Tibial artery (tissue), 4 donors: ENCODE measurements at regions not wholly inside any gene's neighbourhood (a gene's known extent, or its start where the extent isn't known, plus 50 kb on each side); places are given as distances from the start of the nearest gene placed in this dataset.

Source experiments
- DNase-seq, 2 donors: peaks; one replicate each; pipeline ENCODE4 v3.0.0-alpha.2; 2019
- H3K27ac ChIP-seq, 2 donors: fragments of 200-600 bp; sonication (generic) in 1 of 2; 1 replicate in 1 of 2; 2 replicates in 1 of 2; pipeline ENCODE4 v1.5.1; 2018 to 2019; ENCODE audit warnings: mild to moderate bottlenecking in 1 of 2
- H3K27me3 ChIP-seq, 2 donors: fragments of 200-600 bp; sonication (generic) in 1 of 2; one replicate each; pipeline versions ENCODE4 v1.5.1 to v1.6.0; 2016 to 2019
- H3K36me3 ChIP-seq, 3 donors: fragments of 200-600 bp; sonication (generic) in 2 of 3; one replicate each; pipeline ENCODE4 v1.5.1; 2016 to 2019; ENCODE audit warnings: mild to moderate bottlenecking in 2 of 3
- H3K4me1 ChIP-seq, 4 donors: fragments of 200-600 bp; sonication (generic) in 2 of 4; 1 replicate in 3 of 4; 2 replicates in 1 of 4; pipeline ENCODE4 v1.5.1; 2016 to 2019
- H3K4me3 ChIP-seq, 2 donors: fragments of 200-600 bp; sonication (generic) in 1 of 2; 1 replicate in 1 of 2; 2 replicates in 1 of 2; pipeline ENCODE4 v1.5.1; 2018 to 2019; ENCODE audit warnings: mild to moderate bottlenecking in 2 of 2
- H3K9me3 ChIP-seq, 3 donors: fragments of 200-600 bp; sonication (generic) in 1 of 3; one replicate each; pipeline ENCODE4 v1.5.1; 2016 to 2019
- CTCF ChIP-seq, 2 experiments: fragments of 200-600 bp in 1 of 2; fragments of 450-650 bp in 1 of 2; IDR thresholded peaks; one replicate each; pipeline ENCODE4 v1.5.1; 2017 to 2019; ENCODE audit warnings: antibody characterized with exemption in 2 of 2, mild to moderate bottlenecking in 1 of 2, moderate library complexity in 1 of 2
- intact Hi-C: fragments of 100-400 bp; cut with DNase I; formaldehyde crosslinking; loops from one replicate; pipeline ENCODE4 v1.15.0; 2023; ENCODE audit warnings: low total_unique reads

GRCh38 chr13:44806826-44807225 is 182.4 kb downstream of the NUFIP1 start:
- peak in 1 of 2 donors; percentile 71 for DNase-seq
- intact Hi-C loops: no loop called here
- H3K4me3 ChIP-seq: no peak overlapping the region

GRCh38 chr13:44805585-44805984 is 183.7 kb downstream of the NUFIP1 start:
- no peak for TF ChIP-seq CTCF (IDR thresholded peaks at IDR 0.05)
- intact Hi-C loops: no loop called here

More at GRCh38 chr13:44806826-44807225, 182.4 kb downstream of the NUFIP1 start:
- TF ChIP-seq CTCF (IDR thresholded peaks at IDR 0.05): no peak
- H3K4me1 ChIP-seq: peaks cover 0 to 36% (median 14%) of the 10 kb centered on the region in 4 donors
- no peaks in the 10 kb centered on the region for H3K36me3 ChIP-seq
- no peaks in the 10 kb centered on the region for H3K27me3 ChIP-seq
- no peaks in the 10 kb centered on the region for H3K9me3 ChIP-seq
- peak overlapping the region; percentile 45 to 48 for H3K27ac ChIP-seq

GRCh38 chr13:44803390-44803789 is 185.9 kb downstream of the NUFIP1 start:
- Histone ChIP-seq H3K27ac (no peak overlapping the region), H3K4me1 (peaks cover 0 to 13% (median 4%) of the 10 kb centered on the region in 4 donors), H3K9me3 (no peaks in the 10 kb centered on the region), H3K4me3 (no peak overlapping the region), H3K27me3 (no peaks in the 10 kb centered on the region), H3K36me3 (no peaks in the 10 kb centered on the region)
- no peak for DNase-seq
- intact Hi-C loops: no loop called here
- TF ChIP-seq CTCF (IDR thresholded peaks at IDR 0.05): no peak

More at GRCh38 chr13:44805585-44805984, 183.7 kb downstream of the NUFIP1 start:
- Histone ChIP-seq H3K4me3 (no peak overlapping the region), H3K27me3 (no peaks in the 10 kb centered on the region), H3K27ac (no peak overlapping the region), H3K9me3 (no peaks in the 10 kb centered on the region), H3K4me1 (peaks cover 0 to 24% (median 11%) of the 10 kb centered on the region in 4 donors), H3K36me3 (no peaks in the 10 kb centered on the region)
- DNase-seq: no peak

- intact Hi-C loops: no loop called here
Measured at GRCh38 chr13:44802491-44802890, 186.8 kb downstream of the NUFIP1 start.

GRCh38 chr13:44801990-44802389 is 187.3 kb downstream of the NUFIP1 start:
- Histone ChIP-seq H3K27me3 (no peaks in the 10 kb centered on the region), H3K9me3 (no peaks in the 10 kb centered on the region), H3K4me1 (peaks cover 0 to 7% (median 3%) of the 10 kb centered on the region in 4 donors), H3K36me3 (no peaks in the 10 kb centered on the region), H3K27ac (no peak overlapping the region), H3K4me3 (no peak overlapping the region)
- DNase-seq: no peak
- TF ChIP-seq CTCF (IDR thresholded peaks at IDR 0.05): no peak
- intact Hi-C loops: no loop called here

More at GRCh38 chr13:44802491-44802890, 186.8 kb downstream of the NUFIP1 start:
- no peak overlapping the region for H3K27ac ChIP-seq
- H3K4me1 ChIP-seq: peaks cover 0 to 12% (median 4%) of the 10 kb centered on the region in 4 donors
- H3K36me3 ChIP-seq: no peaks in the 10 kb centered on the region
- no peaks in the 10 kb centered on the region for H3K9me3 ChIP-seq
- H3K27me3 ChIP-seq: no peaks in the 10 kb centered on the region
- TF ChIP-seq CTCF (IDR thresholded peaks at IDR 0.05): no peak
- H3K4me3 ChIP-seq: no peak overlapping the region
- DNase-seq: no peak

- Histone ChIP-seq H3K4me3 (no peak overlapping the region), H3K27ac (no peak overlapping the region), H3K27me3 (no peaks in the 10 kb centered on the region), H3K9me3 (no peaks in the 10 kb centered on the region), H3K4me1 (no peaks in the 10 kb centered on the region), H3K36me3 (no peaks in the 10 kb centered on the region)
- no peak for TF ChIP-seq CTCF (IDR thresholded peaks at IDR 0.05)
- no peak for DNase-seq
- intact Hi-C loops: no loop called here
Measured at GRCh38 chr13:44800626-44801025, 188.6 kb downstream of the NUFIP1 start.
